Endodermal cell (in vitro differentiated cells): ENCODE measurements at regions not wholly inside any gene's neighbourhood (a gene's known extent, or its start where the extent isn't known, plus 50 kb on each side); places are given as distances from the start of the nearest gene placed in this dataset.
A peak's percentile ranks its signal among the peaks of the same experiment; 100 is the strongest.

ENCODE experiments used
- DNase-seq: peaks from one replicate; pipeline ENCODE4 v3.0.0-alpha.2; 2017
- H3K27ac ChIP-seq: 2 replicates; pipeline ENCODE4 v1.5.1; 2013; ENCODE audit warnings: mild to moderate bottlenecking, low read depth, low read length, moderate library complexity
- H3K27me3 ChIP-seq: 2 replicates; pipeline ENCODE4 v1.6.1; 2013; ENCODE audit warnings: mild to moderate bottlenecking, low read length, moderate library complexity; ENCODE audit not compliant: insufficient read depth, control insufficient read depth, poor library complexity, severe bottlenecking
- H3K36me3 ChIP-seq: 2 replicates; pipeline ENCODE4 v1.7.0; 2013; ENCODE audit warnings: mild to moderate bottlenecking, low read length, moderate library complexity; ENCODE audit not compliant: control insufficient read depth, insufficient read depth
- H3K4me1 ChIP-seq: one replicate; pipeline ENCODE4 v1.7.0; 2013; ENCODE audit warnings: low read length; ENCODE audit not compliant: control insufficient read depth, insufficient read depth
- H3K4me3 ChIP-seq: 2 replicates; pipeline ENCODE4 v1.5.1; 2013; ENCODE audit warnings: mild to moderate bottlenecking, low read length, moderate library complexity
- H3K9ac ChIP-seq: 2 replicates; pipeline ENCODE4 v1.6.1; 2013; ENCODE audit warnings: mild to moderate bottlenecking, low read length, moderate library complexity; ENCODE audit not compliant: poor library complexity, severe bottlenecking; ENCODE audit errors: extremely low read depth
- H3K9me3 ChIP-seq: 2 replicates; pipeline ENCODE4 v1.6.1; 2013; ENCODE audit warnings: mild to moderate bottlenecking, low read length, moderate library complexity; ENCODE audit not compliant: control insufficient read depth
- H3K27ac Mint-ChIP-seq: 2 replicates; pipeline ENCODE4 v1.8.0; 2020; ENCODE audit warnings: mixed read lengths
- H3K27me3 Mint-ChIP-seq: 2 replicates; pipeline ENCODE4 v1.8.0; 2021; ENCODE audit warnings: mild to moderate bottlenecking, mixed read lengths; ENCODE audit not compliant: insufficient read depth
- H3K36me3 Mint-ChIP-seq: 2 replicates; pipeline ENCODE4 v1.8.0; 2020; ENCODE audit warnings: low read depth, mixed read lengths
- H3K4me1 Mint-ChIP-seq: 2 replicates; pipeline ENCODE4 v1.8.0; 2020; ENCODE audit warnings: mixed read lengths
- H3K4me3 Mint-ChIP-seq: 2 replicates; pipeline ENCODE4 v1.8.0; 2020; ENCODE audit warnings: mild to moderate bottlenecking, moderate library complexity, mixed read lengths
- H3K9me3 Mint-ChIP-seq: 2 replicates; pipeline ENCODE4 v1.8.0; 2020; ENCODE audit warnings: mild to moderate bottlenecking, mixed read lengths
- CTCF ChIP-seq: fragments of 200-600 bp; sonication (generic); conservative IDR thresholded peaks from 2 replicates; pipeline ENCODE4 v1.5.0; 2021; ENCODE audit warnings: antibody characterized with exemption, mild to moderate bottlenecking
- WGBS, 2 experiments: methylation state at CpG; one replicate each; pipeline versions ENCODE4 v1.1.5 to v1.1.7; 2013; ENCODE audit warnings: missing lambda C conversion rate in 2 of 2, mixed read lengths in 1 of 2; ENCODE audit not compliant: insufficient coverage in 1 of 2, insufficient read length in 1 of 2; 5-methylcytosine and 5-hydroxymethylcytosine counted together

GRCh38 chr6:74991573-74992332 lies 214.1 kb downstream of the COL12A1 start:
- H3K27me3 Mint-ChIP-seq: no peaks in the 10 kb centered on the region
- H3K9me3 Mint-ChIP-seq: peaks cover 11% of the 10 kb centered on the region
- H3K4me1 Mint-ChIP-seq: peaks cover 6% of the 10 kb centered on the region
- no peaks in the 10 kb centered on the region for H3K36me3 Mint-ChIP-seq
- H3K27ac Mint-ChIP-seq: no peak overlapping the region
- H3K4me3 Mint-ChIP-seq: no peak overlapping the region
- peaks cover 11% of the 10 kb centered on the region for H3K9me3 ChIP-seq
- H3K9ac ChIP-seq: no peak overlapping the region
- no peak overlapping the region for H3K4me3 ChIP-seq
- TF ChIP-seq CTCF: no peak
- H3K27me3 ChIP-seq: no peaks in the 10 kb centered on the region
- no peaks in the 10 kb centered on the region for H3K36me3 ChIP-seq
- H3K4me1 ChIP-seq: no peaks in the 10 kb centered on the region
- no peak overlapping the region for H3K27ac ChIP-seq
- peak; percentile 49 for DNase-seq
- WGBS, 2 experiments: 95% methylated on average over 3 of the region's 3 CpGs; no CpG with 5 or more reads in 1 of the 2 experiments

- H3K36me3 ChIP-seq: no peaks in the 10 kb centered on the region
- H3K9me3 ChIP-seq: no peaks in the 10 kb centered on the region
- no peaks in the 10 kb centered on the region for H3K27me3 ChIP-seq
- H3K27ac ChIP-seq: no peak overlapping the region
- TF ChIP-seq CTCF: no peak
- Mint-ChIP-seq H3K4me1 (no peaks in the 10 kb centered on the region), H3K4me3 (no peak overlapping the region), H3K36me3 (no peaks in the 10 kb centered on the region), H3K27me3 (no peaks in the 10 kb centered on the region), H3K9me3 (no peaks in the 10 kb centered on the region), H3K27ac (no peak overlapping the region)
- no peak overlapping the region for H3K9ac ChIP-seq
- no peak overlapping the region for H3K4me3 ChIP-seq
- no peak for DNase-seq
- no peaks in the 10 kb centered on the region for H3K4me1 ChIP-seq
- 86 to 94% methylated on average over 5 to 7 of the region's 7 CpGs for WGBS, 2 experiments
These were observed 226.6 kb downstream of the COL12A1 start for GRCh38 chr6:74979065-74979766.

- H3K4me3 Mint-ChIP-seq: no peak overlapping the region
- no peak for TF ChIP-seq CTCF
- WGBS, 2 experiments: 92 to 94% methylated on average over 2 of the region's 2 CpGs
These were observed 229.2 kb downstream of the COL12A1 start for GRCh38 chr6:74976701-74977100.

More at GRCh38 chr6:74976701-74977100, 229.2 kb downstream of the COL12A1 start:
- Mint-ChIP-seq H3K4me1 (no peaks in the 10 kb centered on the region), H3K27me3 (no peaks in the 10 kb centered on the region), H3K9me3 (no peaks in the 10 kb centered on the region), H3K27ac (no peak overlapping the region), H3K36me3 (no peaks in the 10 kb centered on the region)
- no peaks in the 10 kb centered on the region for H3K4me1 ChIP-seq
- DNase-seq: no peak
- no peaks in the 10 kb centered on the region for H3K36me3 ChIP-seq
- no peak overlapping the region for H3K4me3 ChIP-seq
- no peaks in the 10 kb centered on the region for H3K27me3 ChIP-seq
- H3K9ac ChIP-seq: no peak overlapping the region
- no peaks in the 10 kb centered on the region for H3K9me3 ChIP-seq
- H3K27ac ChIP-seq: no peak overlapping the region
